DMS79 treated with DMSO at 0.1 percent for 48 hours (cell line): ENCODE measurements at regions not wholly inside any gene's neighbourhood (a gene's known extent, or its start where the extent isn't known, plus 50 kb on each side); places are given as distances from the start of the nearest gene placed in this dataset.

Experiments used
- DNase-seq: peaks from one replicate; lab custom pipeline; 2025; lab: John Stamatoyannopoulos, UW

- DNase-seq = no peak
Measured at GRCh38 chr9:27888661-27889295, 315.5 kb upstream of the C9orf72 start.

GRCh38 chr9:27924502-27924901 lies 351.2 kb upstream of the C9orf72 start:
- no peak for DNase-seq

- DNase-seq = no peak
Measured at GRCh38 chr9:27925815-27926214, 352.5 kb upstream of the C9orf72 start.

GRCh38 chr9:27929841-27930240 lies 356.6 kb upstream of the C9orf72 start:
- DNase-seq = no peak

- peak; percentile 2 for DNase-seq
Measured at GRCh38 chr9:27933210-27934025, 360.1 kb upstream of the C9orf72 start.

- no peak for DNase-seq
Measured at GRCh38 chr9:27934471-27934870, 361.2 kb upstream of the C9orf72 start.

GRCh38 chr9:27939186-27939585 lies 365.9 kb upstream of the C9orf72 start:
- DNase-seq = no peak

- DNase-seq = no peak
Measured at GRCh38 chr9:27940535-27940934, 367.3 kb upstream of the C9orf72 start.

GRCh38 chr9:27943501-27943900 lies 370.2 kb upstream of the C9orf72 start:
- DNase-seq = no peak

GRCh38 chr9:27945386-27945785 lies 372.1 kb upstream of the C9orf72 start:
- no peak for DNase-seq

- DNase-seq = no peak
Measured at GRCh38 chr9:27950382-27950781, 377.1 kb upstream of the C9orf72 start.

- DNase-seq = no peak
Measured at GRCh38 chr9:27954858-27955257, 381.6 kb upstream of the C9orf72 start.

GRCh38 chr9:27963836-27964235 lies 390.6 kb upstream of the C9orf72 start:
- no peak for DNase-seq

GRCh38 chr9:27967210-27967609 lies 393.9 kb upstream of the C9orf72 start:
- no peak for DNase-seq

- no peak for DNase-seq
Measured at GRCh38 chr9:27977931-27978330, 404.6 kb upstream of the C9orf72 start.

GRCh38 chr9:27985714-27986113 lies 412.4 kb upstream of the C9orf72 start:
- DNase-seq = no peak

GRCh38 chr9:27990524-27990923 lies 417.2 kb upstream of the C9orf72 start:
- DNase-seq = no peak

GRCh38 chr9:27991221-27991620 lies 417.9 kb upstream of the C9orf72 start:
- DNase-seq = no peak

- DNase-seq = no peak
Measured at GRCh38 chr9:28001096-28001495, 427.8 kb upstream of the C9orf72 start.

- DNase-seq = no peak
Measured at GRCh38 chr9:28004900-28005299, 431.6 kb upstream of the C9orf72 start.

GRCh38 chr9:28005779-28006178 lies 432.5 kb upstream of the C9orf72 start:
- no peak for DNase-seq

- no peak for DNase-seq
Measured at GRCh38 chr9:28007097-28007817, 434.0 kb upstream of the C9orf72 start.

- DNase-seq = no peak
Measured at GRCh38 chr9:28014212-28014611, 440.9 kb upstream of the C9orf72 start.
